ENCODE measurements at regions not wholly inside any gene's neighbourhood (a gene's known extent, or its start where the extent isn't known, plus 50 kb on each side); places are given as distances from the start of the nearest gene placed in this dataset.
"Not testable (repeated sequence)": the region's sequence is repeated elsewhere in the genome, so short reads cannot be mapped to it uniquely, and the experiment has no call there.

GRCh38 chr10:2342206-2342605 is 604.9 kb upstream of the ADARB2 start:
- ATAC-seq (ENCODE audit: low read depth) (no peak), DNase-seq (ENCODE audit: low spot score in 2 of 2) (no peak)
- Mint-ChIP-seq H3K4me1 (no peaks in the 10 kb centered on the region), H3K27ac (no peak overlapping the region), H3K27me3 (peaks cover 3% of the 10 kb centered on the region), H3K36me3 (no peaks in the 10 kb centered on the region), H3K9me3 (peaks cover 3% of the 10 kb centered on the region), H3K4me3 (no peak overlapping the region)

GRCh38 chr10:2340831-2341647 is 603.7 kb upstream of the ADARB2 start:
- peaks cover 3% of the 10 kb centered on the region for H3K9me3 Mint-ChIP-seq
- DNase-seq (ENCODE audit: low spot score in 2 of 2) (no peak), ATAC-seq (ENCODE audit: low read depth) (no peak)
- no peak overlapping the region for H3K4me3 Mint-ChIP-seq
- no peaks in the 10 kb centered on the region for H3K36me3 Mint-ChIP-seq
- no peaks in the 10 kb centered on the region for H3K4me1 Mint-ChIP-seq
- no peak overlapping the region for H3K27ac Mint-ChIP-seq
- H3K27me3 Mint-ChIP-seq = peaks cover 3% of the 10 kb centered on the region

- ATAC-seq (ENCODE audit: low read depth) (no peak), DNase-seq (ENCODE audit: low spot score in 2 of 2) (no peak)
- Mint-ChIP-seq H3K27me3 (no peaks in the 10 kb centered on the region), H3K4me1 (no peaks in the 10 kb centered on the region), H3K4me3 (no peak overlapping the region), H3K9me3 (peaks cover 3% of the 10 kb centered on the region), H3K27ac (no peak overlapping the region), H3K36me3 (no peaks in the 10 kb centered on the region)
Measured at GRCh38 chr10:2335626-2336025, 598.3 kb upstream of the ADARB2 start.

GRCh38 chr10:2334575-2334974 is 597.2 kb upstream of the ADARB2 start:
- Mint-ChIP-seq H3K9me3 (peaks cover 3% of the 10 kb centered on the region), H3K4me1 (no peaks in the 10 kb centered on the region), H3K27ac (no peak overlapping the region), H3K4me3 (no peak overlapping the region), H3K36me3 (no peaks in the 10 kb centered on the region), H3K27me3 (no peaks in the 10 kb centered on the region)
- DNase-seq (ENCODE audit: low spot score in 2 of 2) (no peak), ATAC-seq (ENCODE audit: low read depth) (no peak)

GRCh38 chr10:2329082-2329481 is 591.8 kb upstream of the ADARB2 start:
- Mint-ChIP-seq H3K27ac (no peak overlapping the region), H3K4me1 (no peaks in the 10 kb centered on the region), H3K4me3 (no peak overlapping the region), H3K36me3 (no peaks in the 10 kb centered on the region), H3K27me3 (peaks cover 2% of the 10 kb centered on the region), H3K9me3 (no peaks in the 10 kb centered on the region)
- ATAC-seq (ENCODE audit: low read depth) (no peak), DNase-seq (ENCODE audit: low spot score in 2 of 2) (no peak)

- H3K9me3 Mint-ChIP-seq = no peaks in the 10 kb centered on the region
- H3K27me3 Mint-ChIP-seq = peaks cover 6% of the 10 kb centered on the region
- no peaks in the 10 kb centered on the region for H3K36me3 Mint-ChIP-seq
- ATAC-seq (ENCODE audit: low read depth) (no peak), DNase-seq (ENCODE audit: low spot score in 2 of 2) (no peak)
- H3K27ac Mint-ChIP-seq = no peak overlapping the region
- H3K4me1 Mint-ChIP-seq = no peaks in the 10 kb centered on the region
- H3K4me3 Mint-ChIP-seq = no peak overlapping the region
Measured at GRCh38 chr10:2326411-2326810, 589.1 kb upstream of the ADARB2 start.

GRCh38 chr10:2315045-2315485 is 577.7 kb upstream of the ADARB2 start:
- H3K27me3 Mint-ChIP-seq; H3K9me3 Mint-ChIP-seq; H3K27ac Mint-ChIP-seq; DNase-seq (ENCODE audit: low spot score in 2 of 2); ATAC-seq (ENCODE audit: low read depth); H3K36me3 Mint-ChIP-seq; H3K4me3 Mint-ChIP-seq; H3K4me1 Mint-ChIP-seq: not testable (repeated sequence)

- peaks cover 1% of the 10 kb centered on the region for H3K9me3 Mint-ChIP-seq
- no peak overlapping the region for H3K27ac Mint-ChIP-seq
- H3K36me3 Mint-ChIP-seq = no peaks in the 10 kb centered on the region
- no peaks in the 10 kb centered on the region for H3K4me1 Mint-ChIP-seq
- no peak overlapping the region for H3K4me3 Mint-ChIP-seq
- no peak for ATAC-seq (ENCODE audit: low read depth)
- peaks cover 5% of the 10 kb centered on the region for H3K27me3 Mint-ChIP-seq
- DNase-seq (ENCODE audit: low spot score in 2 of 2) = no peak
Measured at GRCh38 chr10:2306081-2306480, 568.8 kb upstream of the ADARB2 start.

- no peak overlapping the region for H3K4me3 Mint-ChIP-seq
- H3K36me3 Mint-ChIP-seq = no peaks in the 10 kb centered on the region
- peaks cover 2% of the 10 kb centered on the region for H3K9me3 Mint-ChIP-seq
- H3K27me3 Mint-ChIP-seq = peaks cover 2% of the 10 kb centered on the region
- ATAC-seq (ENCODE audit: low read depth) (no peak), DNase-seq (ENCODE audit: low spot score in 2 of 2) (no peak)
- H3K27ac Mint-ChIP-seq = no peak overlapping the region
- H3K4me1 Mint-ChIP-seq = no peaks in the 10 kb centered on the region
Measured at GRCh38 chr10:2303169-2303568, 565.8 kb upstream of the ADARB2 start.

GRCh38 chr10:2301227-2301626 is 563.9 kb upstream of the ADARB2 start:
- Mint-ChIP-seq H3K27me3 (peaks cover 2% of the 10 kb centered on the region), H3K4me3 (no peak overlapping the region), H3K4me1 (no peaks in the 10 kb centered on the region), H3K36me3 (no peaks in the 10 kb centered on the region), H3K9me3 (peaks cover 2% of the 10 kb centered on the region), H3K27ac (no peak overlapping the region)
- DNase-seq (ENCODE audit: low spot score in 2 of 2) (no peak), ATAC-seq (ENCODE audit: low read depth) (no peak)

GRCh38 chr10:2300231-2300630 is 562.9 kb upstream of the ADARB2 start:
- peaks cover 2% of the 10 kb centered on the region for H3K9me3 Mint-ChIP-seq
- DNase-seq (ENCODE audit: low spot score in 2 of 2) = no peak
- H3K27ac Mint-ChIP-seq = no peak overlapping the region
- no peak overlapping the region for H3K4me3 Mint-ChIP-seq
- no peaks in the 10 kb centered on the region for H3K36me3 Mint-ChIP-seq
- H3K27me3 Mint-ChIP-seq = peaks cover under 1% of the 10 kb centered on the region
- no peak for ATAC-seq (ENCODE audit: low read depth)
- H3K4me1 Mint-ChIP-seq = no peaks in the 10 kb centered on the region

- ATAC-seq (ENCODE audit: low read depth) (no peak), DNase-seq (ENCODE audit: low spot score in 2 of 2) (no peak)
- no peaks in the 10 kb centered on the region for H3K27me3 Mint-ChIP-seq
- peaks cover 1% of the 10 kb centered on the region for H3K9me3 Mint-ChIP-seq
- H3K27ac Mint-ChIP-seq = no peak overlapping the region
- no peaks in the 10 kb centered on the region for H3K36me3 Mint-ChIP-seq
- H3K4me1 Mint-ChIP-seq = no peaks in the 10 kb centered on the region
- no peak overlapping the region for H3K4me3 Mint-ChIP-seq
Measured at GRCh38 chr10:2296179-2296891, 559.0 kb upstream of the ADARB2 start.

GRCh38 chr10:2294739-2295138 is 557.4 kb upstream of the ADARB2 start:
- no peaks in the 10 kb centered on the region for H3K9me3 Mint-ChIP-seq
- H3K4me3 Mint-ChIP-seq = no peak overlapping the region

GRCh38 chr10:2284071-2284470 is 546.7 kb upstream of the ADARB2 start:
- ATAC-seq (ENCODE audit: low read depth) (no peak), DNase-seq (ENCODE audit: low spot score in 2 of 2) (no peak)
- Mint-ChIP-seq H3K27me3 (peaks cover 4% of the 10 kb centered on the region), H3K4me3 (no peak overlapping the region), H3K9me3 (no peaks in the 10 kb centered on the region), H3K4me1 (no peaks in the 10 kb centered on the region), H3K27ac (no peak overlapping the region), H3K36me3 (no peaks in the 10 kb centered on the region)

More at GRCh38 chr10:2294739-2295138, 557.4 kb upstream of the ADARB2 start:
- Mint-ChIP-seq H3K27ac (no peak overlapping the region), H3K27me3 (no peaks in the 10 kb centered on the region), H3K36me3 (no peaks in the 10 kb centered on the region), H3K4me1 (no peaks in the 10 kb centered on the region)
- no peak for DNase-seq (ENCODE audit: low spot score in 2 of 2)
- no peak for ATAC-seq (ENCODE audit: low read depth)

All from memory B cell (primary cell).